GM12875 (cell line): ENCODE measurements at regions not wholly inside any gene's neighbourhood (a gene's known extent, or its start where the extent isn't known, plus 50 kb on each side); places are given as distances from the start of the nearest gene placed in this dataset.

Experiments
- H3K4me3 ChIP-seq: one replicate; pipeline ENCODE4 v1.5.1; 2011; ENCODE audit warnings: low read depth, low read length, control low read depth
- CTCF ChIP-seq: IDR thresholded peaks from 2 replicates; pipeline ENCODE4 v1.5.1; 2011; ENCODE audit warnings: low read depth, mild to moderate bottlenecking, control low read depth, inconsistent platforms, low read length, moderate library complexity, borderline replicate concordance; ENCODE audit not compliant: insufficient read depth

GRCh38 chr2:236955521-236956030 is 130.1 kb upstream of the COPS8 start:
- no peak overlapping the region for H3K4me3 ChIP-seq
- no peak for TF ChIP-seq CTCF

- H3K4me3 ChIP-seq = no peak overlapping the region
Observed at GRCh38 chr2:236956031-236956618, 129.6 kb upstream of the COPS8 start.

GRCh38 chr2:236956641-236957040 is 129.0 kb upstream of the COPS8 start:
- TF ChIP-seq CTCF = no peak
- H3K4me3 ChIP-seq = no peak overlapping the region

More at GRCh38 chr2:236956031-236956618, 129.6 kb upstream of the COPS8 start:
- TF ChIP-seq CTCF = no peak

GRCh38 chr2:236959036-236959435 is 126.7 kb upstream of the COPS8 start:
- no peak for TF ChIP-seq CTCF
- H3K4me3 ChIP-seq = no peak overlapping the region

GRCh38 chr2:236959876-236960275 is 125.8 kb upstream of the COPS8 start:
- no peak for TF ChIP-seq CTCF

GRCh38 chr2:236960531-236960930 is 125.2 kb upstream of the COPS8 start:
- TF ChIP-seq CTCF = no peak

More at GRCh38 chr2:236959876-236960275, 125.8 kb upstream of the COPS8 start:
- H3K4me3 ChIP-seq = no peak overlapping the region

GRCh38 chr2:236962816-236963215 is 122.9 kb upstream of the COPS8 start:
- no peak for TF ChIP-seq CTCF
- no peak overlapping the region for H3K4me3 ChIP-seq

More at GRCh38 chr2:236960531-236960930, 125.2 kb upstream of the COPS8 start:
- H3K4me3 ChIP-seq = no peak overlapping the region
